ENCODE measurements at regions not wholly inside any gene's neighbourhood (a gene's known extent, or its start where the extent isn't known, plus 50 kb on each side); places are given as distances from the start of the nearest gene placed in this dataset.

DNA sequence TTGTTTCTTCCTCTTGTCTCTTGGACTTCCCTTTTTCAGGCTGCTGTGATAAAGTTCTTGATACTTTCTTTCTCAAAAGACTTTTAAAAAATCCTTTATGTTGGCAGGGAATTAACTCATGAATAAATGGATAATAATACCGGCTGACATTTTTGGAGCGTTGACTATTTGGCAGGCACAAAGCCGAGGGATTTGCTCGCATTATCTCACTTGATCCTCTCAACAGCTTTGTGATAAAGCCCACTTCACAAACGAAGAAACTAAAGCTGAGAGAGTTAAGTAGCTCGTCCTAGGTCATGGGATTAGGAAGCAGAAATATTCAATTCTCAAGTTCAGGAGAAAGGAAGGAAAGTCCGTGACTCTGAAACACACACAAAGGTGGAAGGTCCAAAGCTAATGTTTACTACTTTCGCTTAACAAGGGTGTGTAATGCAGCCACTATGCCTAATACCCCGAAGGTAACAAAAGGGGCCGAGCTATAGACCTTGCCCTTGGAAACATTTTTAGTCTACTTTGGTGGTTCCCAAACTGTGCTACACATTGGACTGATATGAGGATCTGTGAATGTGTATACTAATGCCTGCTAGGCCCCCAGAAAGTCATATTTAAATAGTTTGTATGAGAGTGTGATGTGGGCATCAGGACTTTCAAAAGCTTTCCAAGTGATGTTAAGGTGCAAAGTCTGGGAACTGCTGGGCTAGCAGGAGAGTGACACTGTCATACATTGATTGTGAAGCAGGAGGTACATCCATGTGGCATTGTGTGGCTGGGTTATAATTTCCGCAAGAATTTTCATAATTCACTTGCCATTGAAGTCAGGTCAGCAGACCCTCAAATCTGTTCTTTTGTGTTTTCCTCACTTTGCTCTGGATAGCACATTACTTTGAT, 508.4 kb downstream of the PLCL1 start:
- TF ChIP-seq, protein P1, sequence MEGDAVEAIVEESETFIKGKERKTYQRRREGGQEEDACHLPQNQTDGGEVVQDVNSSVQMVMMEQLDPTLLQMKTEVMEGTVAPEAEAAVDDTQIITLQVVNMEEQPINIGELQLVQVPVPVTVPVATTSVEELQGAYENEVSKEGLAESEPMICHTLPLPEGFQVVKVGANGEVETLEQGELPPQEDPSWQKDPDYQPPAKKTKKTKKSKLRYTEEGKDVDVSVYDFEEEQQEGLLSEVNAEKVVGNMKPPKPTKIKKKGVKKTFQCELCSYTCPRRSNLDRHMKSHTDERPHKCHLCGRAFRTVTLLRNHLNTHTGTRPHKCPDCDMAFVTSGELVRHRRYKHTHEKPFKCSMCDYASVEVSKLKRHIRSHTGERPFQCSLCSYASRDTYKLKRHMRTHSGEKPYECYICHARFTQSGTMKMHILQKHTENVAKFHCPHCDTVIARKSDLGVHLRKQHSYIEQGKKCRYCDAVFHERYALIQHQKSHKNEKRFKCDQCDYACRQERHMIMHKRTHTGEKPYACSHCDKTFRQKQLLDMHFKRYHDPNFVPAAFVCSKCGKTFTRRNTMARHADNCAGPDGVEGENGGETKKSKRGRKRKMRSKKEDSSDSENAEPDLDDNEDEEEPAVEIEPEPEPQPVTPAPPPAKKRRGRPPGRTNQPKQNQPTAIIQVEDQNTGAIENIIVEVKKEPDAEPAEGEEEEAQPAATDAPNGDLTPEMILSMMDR (IDR thresholded peaks at IDR 0.05): no peak
- no peak for TF ChIP-seq POLR2A (IDR thresholded peaks at IDR 0.05)
